H7 (cell line): ENCODE measurements at regions not wholly inside any gene's neighbourhood (a gene's known extent, or its start where the extent isn't known, plus 50 kb on each side); places are given as distances from the start of the nearest gene placed in this dataset.

ENCODE experiments used
- DNase-seq: peaks from one replicate; pipeline ENCODE4 v3.0.0; 2012
- H3K27me3 ChIP-seq: 2 replicates; pipeline ENCODE4 v1.6.0; 2011; ENCODE audit warnings: mild to moderate bottlenecking, low read length; ENCODE audit not compliant: control insufficient read depth, insufficient read depth
- H3K36me3 ChIP-seq: replicated peaks from 2 replicates; pipeline ENCODE4 v1.5.1; 2011; ENCODE audit warnings: low read length; ENCODE audit not compliant: control insufficient read depth, insufficient read depth
- H3K4me3 ChIP-seq: 2 replicates; pipeline ENCODE4 v1.5.1; 2011; ENCODE audit warnings: low read depth, mild to moderate bottlenecking, control low read depth, low read length, moderate library complexity; ENCODE audit not compliant: insufficient read depth

DNA sequence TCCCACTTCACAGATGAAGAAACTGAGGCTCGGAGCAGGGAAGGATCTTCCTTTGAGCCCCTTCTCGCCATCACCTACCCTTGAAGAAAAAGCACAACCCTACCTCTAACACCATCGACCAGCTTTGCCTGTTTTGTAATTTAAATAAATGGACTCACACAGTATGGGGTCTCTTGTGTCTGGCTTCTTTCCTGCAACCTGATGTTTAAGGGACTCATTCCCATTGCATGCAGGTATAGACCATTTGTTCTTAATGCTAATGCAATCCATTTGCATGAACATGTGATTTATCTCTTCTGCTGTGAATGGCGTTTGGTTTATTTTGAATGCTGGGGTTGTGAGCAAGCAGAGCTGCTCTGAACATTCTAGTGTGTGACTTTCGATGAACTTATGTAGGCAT is 150.8 kb upstream of the FOXF1 start:
- no peak overlapping the region for H3K4me3 ChIP-seq
- H3K36me3 ChIP-seq: no peaks in the 10 kb centered on the region
- no peak for DNase-seq
- no peaks in the 10 kb centered on the region for H3K27me3 ChIP-seq

DNA sequence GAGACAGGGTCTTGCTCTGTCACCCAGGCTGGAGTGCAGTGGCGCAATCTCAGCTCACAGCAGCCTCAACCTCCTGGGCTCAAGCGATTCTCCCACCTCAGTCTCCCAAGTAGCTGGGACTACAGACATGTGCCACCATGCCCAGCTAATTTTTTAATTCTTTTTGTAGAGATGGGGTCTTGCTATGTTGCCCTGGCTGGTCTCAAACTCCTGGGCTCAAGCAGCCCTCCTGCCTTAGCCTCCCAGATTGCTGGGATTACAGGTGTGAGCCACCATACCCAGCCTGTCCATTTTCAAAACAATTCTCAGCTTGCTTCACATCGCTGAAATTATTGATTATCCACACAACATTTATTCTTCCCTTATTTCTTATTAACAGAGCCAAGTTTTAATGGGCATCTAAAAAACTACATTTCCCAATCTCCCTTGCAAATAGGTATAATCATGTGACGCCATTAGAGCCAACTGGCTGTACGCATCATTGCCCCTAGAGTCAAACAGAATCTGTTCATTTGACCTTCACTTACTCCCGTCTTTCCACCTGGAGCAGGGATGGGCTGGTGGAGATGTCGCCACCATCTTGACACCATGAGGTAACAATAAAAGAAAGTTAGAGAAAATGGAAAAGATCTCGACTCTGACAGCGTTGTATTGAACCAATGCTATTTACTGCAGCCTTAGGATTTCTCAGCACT is 148.0 kb upstream of the FOXF1 start:
- no peak overlapping the region for H3K4me3 ChIP-seq
- DNase-seq: no peak
- H3K27me3 ChIP-seq: no peaks in the 10 kb centered on the region
- no peaks in the 10 kb centered on the region for H3K36me3 ChIP-seq

DNA sequence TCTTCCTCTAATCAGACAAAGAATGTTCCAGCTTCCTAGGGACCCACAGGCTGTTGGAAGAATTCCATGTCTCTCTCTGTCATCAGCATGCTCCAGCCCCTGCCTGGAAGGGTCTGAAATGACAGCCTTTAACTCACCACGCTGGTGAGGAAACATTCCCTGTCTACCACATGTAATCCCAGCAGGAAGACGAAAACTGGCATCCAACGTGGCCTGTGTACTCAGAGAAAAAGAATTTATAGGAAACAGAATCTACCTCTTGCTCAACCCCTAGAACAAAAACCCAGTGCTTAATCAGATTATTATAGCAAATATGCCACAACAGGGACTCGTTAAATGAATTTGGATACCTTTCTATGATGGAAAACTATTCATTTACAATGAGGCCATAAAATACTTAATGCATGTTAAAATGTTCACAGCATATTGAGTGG is 147.3 kb upstream of the FOXF1 start:
- DNase-seq: no peak
- no peaks in the 10 kb centered on the region for H3K36me3 ChIP-seq
- H3K4me3 ChIP-seq: no peak overlapping the region
- no peaks in the 10 kb centered on the region for H3K27me3 ChIP-seq

DNA sequence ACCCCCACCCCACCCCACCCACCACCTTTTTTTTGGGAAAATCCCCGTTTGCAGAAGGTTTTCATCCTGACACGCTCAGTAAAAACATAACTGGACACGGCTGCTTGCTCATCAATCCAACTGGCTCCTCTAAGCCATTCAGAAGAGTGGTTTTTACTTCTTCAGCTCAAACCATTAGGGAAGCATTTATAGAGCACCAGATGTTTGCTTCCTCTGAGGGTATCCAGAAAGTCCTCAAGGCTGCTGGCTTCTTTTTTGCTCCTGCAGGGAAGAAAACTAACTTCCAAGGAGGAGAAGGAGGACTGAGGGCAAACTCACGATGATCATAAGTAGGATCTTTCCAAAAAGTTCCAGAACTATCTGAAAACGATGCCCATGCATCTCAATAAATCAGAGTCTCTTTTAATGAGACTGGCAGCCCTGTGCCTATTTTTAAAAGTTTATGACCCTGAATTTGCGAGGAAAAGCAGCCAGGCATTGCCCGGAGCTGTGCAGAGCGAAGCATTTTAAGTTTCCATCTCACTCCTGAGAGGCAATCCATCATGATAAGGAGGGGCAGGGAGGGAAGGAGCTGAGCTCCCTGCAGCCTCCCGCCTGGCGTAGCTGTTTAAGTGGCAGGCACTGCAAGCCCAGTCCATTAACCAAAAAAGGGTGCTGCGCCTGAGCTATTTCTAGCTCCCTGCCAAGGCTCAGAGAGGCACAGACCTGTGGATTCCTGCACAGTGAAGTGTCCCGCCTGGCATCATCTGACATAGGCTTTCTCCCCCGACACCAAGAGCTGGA is 146.3 kb upstream of the FOXF1 start:
- Histone ChIP-seq H3K36me3 (no peaks in the 10 kb centered on the region), H3K27me3 (no peaks in the 10 kb centered on the region), H3K4me3 (no peak overlapping the region)
- no peak for DNase-seq

DNA sequence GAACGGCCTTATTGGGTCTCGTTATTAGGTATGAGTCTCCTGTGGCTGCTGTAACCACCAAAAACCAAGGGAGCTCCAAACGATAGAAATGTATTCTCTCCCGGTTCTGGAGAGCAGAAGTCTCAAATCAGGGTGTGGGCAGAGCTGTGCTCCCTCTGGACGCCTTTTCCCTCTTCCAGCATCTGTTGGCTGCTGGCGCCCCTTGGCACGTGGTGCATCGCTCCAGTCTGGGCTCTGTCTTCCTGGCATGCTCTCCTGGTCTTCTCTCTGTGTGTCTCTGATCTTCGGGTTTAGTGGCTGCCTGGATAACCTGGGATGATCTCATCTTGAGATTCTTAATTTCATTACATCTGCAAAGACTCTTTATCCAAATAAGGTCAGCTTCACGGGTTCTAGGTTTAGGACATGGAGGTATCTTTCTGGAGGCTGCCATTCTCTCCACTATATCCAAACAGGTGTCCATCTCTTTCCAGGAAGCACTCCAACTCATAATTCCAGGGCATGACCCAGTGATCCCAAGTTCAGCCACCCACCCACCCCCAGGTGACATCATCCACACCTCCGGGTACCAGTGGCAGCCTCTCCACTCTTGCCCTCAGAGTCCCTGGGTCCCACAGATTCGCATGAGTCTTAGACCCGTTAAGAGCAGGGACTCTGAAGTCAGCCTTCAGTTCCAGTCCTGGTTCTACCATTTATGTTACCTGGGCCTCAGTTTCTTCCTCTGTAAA is 145.5 kb upstream of the FOXF1 start:
- Histone ChIP-seq H3K4me3 (no peak overlapping the region), H3K27me3 (no peaks in the 10 kb centered on the region)
- DNase-seq: no peak

DNA sequence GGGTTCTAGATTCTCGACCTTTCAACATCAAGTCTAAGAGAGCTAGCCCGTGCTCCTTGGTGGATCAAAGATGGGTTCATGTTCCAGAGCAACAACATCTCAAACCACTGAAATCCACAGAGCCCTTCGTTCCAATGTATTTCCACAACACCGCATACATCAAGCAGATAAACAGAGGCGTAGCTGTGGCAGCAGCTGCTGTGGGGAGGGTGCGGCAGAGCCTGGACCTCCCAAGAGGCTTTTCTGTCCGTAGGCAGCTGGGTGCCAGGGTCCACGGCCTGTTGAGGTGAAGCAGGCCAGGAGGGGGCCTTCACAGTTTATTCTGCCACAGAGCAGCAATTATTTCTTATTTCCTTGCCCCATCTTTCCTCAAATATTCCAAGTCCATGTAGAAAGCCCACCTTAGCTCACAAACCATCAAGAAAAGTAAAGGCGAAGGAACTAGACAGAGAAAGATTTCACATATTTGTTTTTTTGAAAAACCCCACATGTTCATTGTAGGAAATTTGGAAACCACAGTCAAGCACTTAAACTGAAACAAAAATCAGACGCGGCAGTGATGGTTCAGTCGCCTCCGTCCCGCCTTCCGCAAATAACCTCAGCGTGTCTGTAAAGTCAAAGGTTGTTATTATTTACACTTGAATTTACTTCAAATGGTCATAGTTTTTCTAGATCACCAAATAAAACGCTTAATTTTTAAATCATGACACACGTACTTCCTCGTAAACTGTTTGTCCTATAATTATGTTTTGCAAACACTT is 144.6 kb upstream of the FOXF1 start:
- no peaks in the 10 kb centered on the region for H3K27me3 ChIP-seq
- DNase-seq: no peak
- no peak overlapping the region for H3K4me3 ChIP-seq
- no peaks in the 10 kb centered on the region for H3K36me3 ChIP-seq

More for the DNA sequence above, 145.5 kb upstream of the FOXF1 start:
- no peaks in the 10 kb centered on the region for H3K36me3 ChIP-seq

DNA sequence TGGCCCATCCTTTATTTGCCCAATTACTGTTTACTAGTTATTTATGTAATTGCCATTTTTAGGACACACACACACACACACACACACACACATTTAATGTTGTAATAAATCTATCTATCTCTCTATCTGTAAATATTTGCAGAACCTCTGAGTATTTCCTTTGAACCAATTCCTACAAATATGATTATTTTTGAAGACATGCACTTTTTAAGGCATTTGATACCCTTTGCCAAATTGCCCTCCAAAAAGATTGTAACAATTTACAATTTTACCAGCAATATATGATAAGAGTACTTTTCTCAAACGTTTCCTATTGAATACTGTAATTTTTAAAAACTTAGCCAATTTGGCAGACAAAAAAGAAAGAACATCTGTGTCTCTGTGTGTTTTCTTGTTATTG is 143.8 kb upstream of the FOXF1 start:
- DNase-seq: no peak
- Histone ChIP-seq H3K4me3 (no peak overlapping the region), H3K27me3 (no peaks in the 10 kb centered on the region), H3K36me3 (no peaks in the 10 kb centered on the region)

DNA sequence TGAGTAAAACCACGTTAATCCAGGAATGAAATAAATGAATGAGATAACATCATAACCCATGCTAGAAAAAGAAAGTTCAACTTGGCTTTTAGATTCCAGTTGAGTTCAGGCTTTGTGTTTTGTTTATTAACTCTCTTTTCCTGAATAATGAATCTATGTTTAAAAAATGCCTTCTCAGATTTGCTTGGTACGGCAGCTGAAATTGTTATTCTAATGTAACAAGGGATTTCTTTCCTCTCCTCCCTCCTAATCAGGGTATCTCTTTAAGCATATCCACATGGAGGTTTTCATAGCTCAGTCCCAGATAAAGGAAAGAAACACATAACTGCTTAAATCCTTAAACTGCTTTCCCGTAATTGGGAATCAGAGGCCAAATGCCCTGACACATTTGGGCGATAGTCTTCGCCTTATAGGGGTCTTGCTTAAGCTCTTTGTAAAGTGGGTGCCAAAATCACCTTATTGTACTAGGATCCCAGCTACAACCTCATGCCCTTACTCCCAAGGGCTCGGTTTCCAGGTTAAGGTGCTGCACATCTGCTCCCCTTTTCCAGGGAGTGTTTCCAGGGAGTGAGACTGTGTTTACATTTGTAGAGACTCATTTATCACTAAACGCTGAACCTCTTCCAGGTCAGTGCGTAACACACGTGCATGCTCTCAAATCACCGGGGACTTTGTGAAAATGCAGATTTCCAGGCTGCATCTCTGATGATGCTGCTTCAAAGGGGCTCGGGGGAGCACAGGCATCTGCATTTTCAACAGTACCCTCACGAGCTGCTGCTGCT is 142.8 kb upstream of the FOXF1 start:
- H3K27me3 ChIP-seq: no peaks in the 10 kb centered on the region
- no peak for DNase-seq
- no peak overlapping the region for H3K4me3 ChIP-seq
- H3K36me3 ChIP-seq: no peaks in the 10 kb centered on the region

DNA sequence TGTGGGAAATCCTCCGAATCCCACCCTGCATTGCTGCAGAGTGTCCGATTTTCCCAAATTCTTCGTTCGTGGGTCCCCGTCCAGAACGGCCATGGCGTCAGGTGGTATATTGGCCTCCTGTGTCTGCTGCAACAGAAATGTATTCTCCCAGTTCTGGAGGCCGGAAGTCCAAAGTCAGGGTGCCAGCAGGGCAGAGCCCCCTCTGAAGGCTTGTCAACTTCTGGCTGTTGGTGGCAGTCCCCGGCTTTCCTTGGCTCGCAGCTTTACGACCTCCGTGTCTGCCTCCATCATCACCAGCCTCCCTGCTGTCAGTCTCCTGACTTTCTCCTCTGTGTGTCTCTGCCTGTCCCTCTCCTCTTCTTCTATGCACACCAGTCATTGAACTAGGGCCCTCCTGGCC is 142.1 kb upstream of the FOXF1 start:
- no peaks in the 10 kb centered on the region for H3K36me3 ChIP-seq
- no peaks in the 10 kb centered on the region for H3K27me3 ChIP-seq
- no peak overlapping the region for H3K4me3 ChIP-seq
- DNase-seq: no peak

DNA sequence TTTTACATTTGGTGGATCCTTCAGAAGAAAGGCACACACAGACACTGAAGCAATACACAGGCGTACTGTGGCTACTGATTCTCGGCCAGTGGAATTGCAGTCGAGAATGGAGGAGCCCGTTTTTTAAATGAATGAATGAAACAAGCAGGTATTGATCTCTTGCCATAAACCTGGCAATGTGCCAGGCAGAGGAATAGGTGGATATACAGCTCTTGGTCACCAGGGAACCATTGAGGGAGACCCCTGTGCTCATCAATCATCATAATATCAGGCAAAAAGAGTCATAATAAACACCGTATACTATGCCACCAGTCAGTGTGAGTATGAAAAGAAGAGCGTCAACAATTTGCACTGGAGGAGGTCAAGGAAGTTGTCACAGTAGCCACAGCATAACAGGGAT is 140.3 kb upstream of the FOXF1 start:
- no peak overlapping the region for H3K4me3 ChIP-seq
- no peaks in the 10 kb centered on the region for H3K36me3 ChIP-seq
- H3K27me3 ChIP-seq: no peaks in the 10 kb centered on the region
- no peak for DNase-seq

DNA sequence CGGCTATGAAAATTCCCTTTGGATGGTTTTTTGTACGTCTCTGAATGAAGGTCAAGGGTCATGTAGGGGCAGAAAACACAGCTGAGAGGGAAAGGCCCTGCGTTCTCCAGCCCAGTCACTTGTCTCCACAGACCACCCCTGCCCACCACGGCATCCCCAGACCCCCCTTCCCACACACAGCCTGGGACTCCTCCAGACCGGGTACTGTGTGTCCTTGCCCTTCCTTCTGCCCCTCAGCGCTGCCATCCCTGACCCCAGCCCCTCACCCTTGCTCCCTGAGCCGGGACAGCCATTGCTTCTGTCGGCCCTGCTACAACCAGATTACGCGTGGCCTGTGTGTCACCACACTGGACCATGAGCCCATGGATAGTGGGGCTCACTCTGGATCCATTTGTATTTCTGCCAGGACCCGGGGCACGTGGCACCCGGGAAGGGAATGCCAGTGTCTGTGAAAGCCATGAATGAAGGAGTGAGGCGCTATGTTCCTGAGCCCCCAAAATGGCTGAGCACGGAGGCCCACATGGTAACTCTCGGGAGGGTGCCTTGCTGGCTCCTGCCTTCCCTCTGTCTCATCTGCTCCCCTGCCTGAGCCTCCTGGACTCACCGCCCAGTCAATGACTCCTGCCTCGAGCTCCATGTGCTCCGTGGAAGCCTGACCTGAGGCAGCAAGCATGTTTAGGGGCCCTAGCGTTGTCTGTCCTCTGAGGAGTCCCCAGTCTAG is 139.1 kb upstream of the FOXF1 start:
- DNase-seq: no peak
- H3K4me3 ChIP-seq: no peak overlapping the region
- H3K27me3 ChIP-seq: no peaks in the 10 kb centered on the region
- no peaks in the 10 kb centered on the region for H3K36me3 ChIP-seq

DNA sequence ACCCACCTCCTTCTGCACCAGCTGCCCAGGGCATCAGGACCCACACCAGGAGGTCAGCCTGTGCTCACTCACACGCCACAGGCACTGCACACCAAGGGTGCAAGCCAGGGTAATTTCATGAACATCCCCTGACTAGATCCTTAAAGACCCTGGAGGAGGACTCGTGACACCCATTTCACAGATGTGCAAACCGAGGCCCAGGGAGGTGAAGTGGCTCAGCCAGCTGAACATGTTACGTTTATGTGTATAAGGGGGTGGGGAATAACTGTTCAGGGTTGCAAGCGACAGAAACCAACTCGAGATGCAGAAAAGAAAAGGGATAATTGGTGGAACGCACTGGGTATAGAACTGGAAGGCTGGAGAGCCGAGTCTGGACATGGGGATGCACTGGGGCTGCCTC is 138.1 kb upstream of the FOXF1 start:
- no peak for DNase-seq

DNA sequence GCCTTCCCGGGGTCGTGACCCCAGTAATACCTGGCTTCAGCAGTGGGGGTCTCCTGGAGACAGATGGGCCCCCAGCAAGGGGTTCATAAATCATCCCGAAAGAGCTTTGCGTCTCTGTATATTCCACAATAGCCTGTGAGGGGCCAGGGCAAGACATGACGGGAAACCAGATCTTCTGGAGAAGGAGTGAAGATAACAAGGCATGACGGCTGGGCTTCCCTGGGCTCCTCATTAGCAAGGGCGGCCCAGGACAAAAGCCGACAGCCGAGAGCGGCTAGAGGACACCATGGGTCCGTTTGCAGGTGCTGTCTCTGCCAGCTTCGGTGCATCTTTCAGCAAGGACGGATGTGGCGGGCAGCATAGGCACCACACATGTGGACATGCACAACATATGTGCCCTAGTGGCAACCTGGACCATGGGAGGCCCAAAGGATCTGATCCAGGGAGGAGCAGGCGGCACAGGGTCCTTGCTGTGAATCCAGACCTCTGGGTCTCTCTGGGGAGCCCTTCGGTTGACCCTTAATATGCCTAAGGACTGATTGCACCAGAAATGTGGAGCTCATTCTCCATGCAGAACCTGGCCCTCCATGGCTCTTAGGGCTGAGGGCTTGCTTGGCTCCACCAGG is 136.9 kb upstream of the FOXF1 start:
- Histone ChIP-seq H3K4me3 (no peak overlapping the region), H3K36me3 (no peaks in the 10 kb centered on the region), H3K27me3 (no peaks in the 10 kb centered on the region)
- no peak for DNase-seq

More for the DNA sequence above, 138.1 kb upstream of the FOXF1 start:
- Histone ChIP-seq H3K36me3 (no peaks in the 10 kb centered on the region), H3K27me3 (no peaks in the 10 kb centered on the region), H3K4me3 (no peak overlapping the region)
